ENCODE measurements at regions not wholly inside any gene's neighbourhood (a gene's known extent, or its start where the extent isn't known, plus 50 kb on each side); places are given as distances from the start of the nearest gene placed in this dataset.

GRCh38 chr12:124627956-124628355, 60.5 kb upstream of the NCOR2 start:
- no peak for DNase-seq

- no peak for DNase-seq
Measured at GRCh38 chr12:124626971-124627411, 59.6 kb upstream of the NCOR2 start.

- no peak for DNase-seq
Measured at GRCh38 chr12:124625867-124626675, 58.7 kb upstream of the NCOR2 start.

GRCh38 chr12:124624823-124625222, 57.4 kb upstream of the NCOR2 start:
- DNase-seq = no peak

GRCh38 chr12:124623344-124624035, 56.1 kb upstream of the NCOR2 start:
- DNase-seq = no peak

GRCh38 chr12:124622764-124623163, 55.4 kb upstream of the NCOR2 start:
- DNase-seq = no peak

- DNase-seq = no peak
Measured at GRCh38 chr12:124622331-124622730, 54.9 kb upstream of the NCOR2 start.

GRCh38 chr12:124621296-124621660, 53.9 kb upstream of the NCOR2 start:
- DNase-seq = no peak

- no peak for DNase-seq
Measured at GRCh38 chr12:124620606-124621295, 53.3 kb upstream of the NCOR2 start.

- no peak for DNase-seq
Measured at GRCh38 chr12:124618291-124618902, 51.0 kb upstream of the NCOR2 start.

- peak; percentile 30 for DNase-seq
Measured at GRCh38 chr12:124617615-124618014, 50.2 kb upstream of the NCOR2 start.

All from NCI-H1436 treated with DMSO at 0.1 percent for 48 hours (cell line).